GM23338 (cell line): ENCODE measurements at regions not wholly inside any gene's neighbourhood (a gene's known extent, or its start where the extent isn't known, plus 50 kb on each side); places are given as distances from the start of the nearest gene placed in this dataset.

Source experiments
- ATAC-seq: fragments of 200-7000 bp; cut with Tn5 transposase; 3 replicates; pipeline ENCODE4 v1.9.1; 2020
- DNase-seq: peaks from one replicate; pipeline ENCODE4 v3.0.0-alpha.2; 2015; ENCODE audit warnings: low spot score
- H2AFZ ChIP-seq: fragments of 200-600 bp; sonication (generic); 2 replicates; pipeline ENCODE4 v1.8.0; 2016; ENCODE audit warnings: antibody characterized with exemption, mild to moderate bottlenecking, moderate library complexity
- H3F3A ChIP-seq: fragments of 200-600 bp; sonication (generic); replicated peaks from 2 replicates; pipeline ENCODE4 v1.8.0; 2017; ENCODE audit warnings: antibody characterized with exemption, mixed run types, low read depth
- H3K27ac ChIP-seq: fragments of 200-600 bp; sonication (generic); 2 replicates; pipeline ENCODE4 v1.6.1; 2016; ENCODE audit warnings: low read depth
- H3K27me3 ChIP-seq: fragments of 200-600 bp; sonication (generic); 2 replicates; pipeline ENCODE4 v1.8.0; 2016; ENCODE audit warnings: mild to moderate bottlenecking, mixed run types, moderate library complexity; ENCODE audit not compliant: insufficient read depth
- H3K36me3 ChIP-seq: fragments of 200-600 bp; sonication (generic); 2 replicates; pipeline ENCODE4 v1.8.0; 2016; ENCODE audit warnings: mild to moderate bottlenecking; ENCODE audit not compliant: insufficient read depth
- H3K4me1 ChIP-seq: fragments of 200-600 bp; sonication (generic); 2 replicates; pipeline ENCODE4 v1.8.0; 2016; ENCODE audit warnings: mild to moderate bottlenecking, moderate library complexity; ENCODE audit not compliant: insufficient read depth
- H3K4me2 ChIP-seq: fragments of 200-600 bp; sonication (generic); 2 replicates; pipeline ENCODE4 v1.7.1; 2017; ENCODE audit warnings: mixed run types
- H3K4me3 ChIP-seq: fragments of 200-600 bp; sonication (generic); 2 replicates; pipeline ENCODE4 v1.6.1; 2016; ENCODE audit warnings: mixed run types
- H3K79me2 ChIP-seq: fragments of 200-600 bp; sonication (generic); replicated peaks from 2 replicates; pipeline ENCODE4 v1.8.0; 2017; ENCODE audit warnings: mild to moderate bottlenecking; ENCODE audit not compliant: insufficient read depth
- H3K9me2 ChIP-seq: fragments of 200-600 bp; sonication (generic); 2 replicates; pipeline ENCODE4 v1.8.0; 2017; ENCODE audit not compliant: insufficient read depth
- H4K20me1 ChIP-seq: fragments of 200-600 bp; sonication (generic); replicated peaks from 2 replicates; pipeline ENCODE4 v1.8.0; 2017; ENCODE audit warnings: mild to moderate bottlenecking; ENCODE audit not compliant: insufficient read depth
- H3K27ac Mint-ChIP-seq: 2 replicates; pipeline ENCODE4 v1.8.0; 2020; ENCODE audit warnings: inconsistent platforms, mild to moderate bottlenecking, moderate library complexity, mixed read lengths
- H3K27me3 Mint-ChIP-seq: 3 replicates; pipeline ENCODE4 v1.8.0; 2022; ENCODE audit warnings: low read depth, mild to moderate bottlenecking, moderate library complexity, mixed read lengths, inconsistent platforms; ENCODE audit not compliant: insufficient read depth, poor library complexity
- H3K36me3 Mint-ChIP-seq: 3 replicates; pipeline ENCODE4 v1.8.0; 2021; ENCODE audit warnings: low read depth, mild to moderate bottlenecking, inconsistent platforms, moderate library complexity, mixed read lengths
- H3K4me1 Mint-ChIP-seq: 3 replicates; pipeline ENCODE4 v1.8.0; 2020; ENCODE audit warnings: mild to moderate bottlenecking, inconsistent platforms, mixed read lengths
- H3K4me3 Mint-ChIP-seq: 3 replicates; pipeline ENCODE4 v1.8.0; 2021; ENCODE audit warnings: moderate library complexity, mild to moderate bottlenecking, inconsistent platforms, mixed read lengths
- H3K9me3 Mint-ChIP-seq: 3 replicates; pipeline ENCODE4 v1.8.0; 2020; ENCODE audit warnings: moderate library complexity, mild to moderate bottlenecking, inconsistent platforms, mixed read lengths
- EZH2 ChIP-seq: fragments of 200-600 bp; sonication (generic); IDR thresholded peaks from one replicate; pipeline ENCODE4 v1.8.0; 2017; ENCODE audit warnings: antibody characterized with exemption, mild to moderate bottlenecking, low read depth; ENCODE audit not compliant: unreplicated experiment
- EZH2phosphoT487 ChIP-seq: fragments of 200-600 bp; sonication (generic); IDR thresholded peaks from one replicate; pipeline ENCODE4 v1.8.1; 2018; ENCODE audit warnings: antibody characterized with exemption; ENCODE audit not compliant: unreplicated experiment
- JUNB ChIP-seq: IDR thresholded peaks from one replicate; pipeline ENCODE4 v1.6.1; 2016; ENCODE audit warnings: antibody characterized with exemption; ENCODE audit not compliant: unreplicated experiment
- NANOG ChIP-seq: IDR thresholded peaks from 2 replicates; pipeline ENCODE4 v1.6.1; 2016; ENCODE audit warnings: antibody characterized with exemption, borderline replicate concordance
- POLR2AphosphoS5 ChIP-seq: IDR thresholded peaks from 2 replicates; pipeline ENCODE4 v1.6.1; 2016; ENCODE audit warnings: antibody characterized with exemption, low read depth
- ZNF114 ChIP-seq: fragments of 250-450 bp; sonication (Bioruptor Pico); IDR thresholded peaks from 2 replicates; pipeline ENCODE4 v1.5.0; 2020; ENCODE audit warnings: mild to moderate bottlenecking, moderate library complexity
- ZNF331 ChIP-seq: fragments of 250-450 bp; sonication (Bioruptor Pico); IDR thresholded peaks from 2 replicates; pipeline ENCODE4 v1.5.0; 2020; ENCODE audit warnings: low read depth, mild to moderate bottlenecking, moderate library complexity
- TF ChIP-seq, protein P1 (sequence below): fragments of 250-450 bp; sonication (Bioruptor Pico); IDR thresholded peaks from 2 replicates; pipeline ENCODE4 v1.5.0; 2020; ENCODE audit warnings: mild to moderate bottlenecking, moderate library complexity
- TF ChIP-seq, protein P2 (sequence below): IDR thresholded peaks from one replicate; pipeline ENCODE4 v1.6.1; 2018; ENCODE audit warnings: antibody characterized with exemption; ENCODE audit not compliant: unreplicated experiment
- TF ChIP-seq, protein P3 (sequence below), 2 experiments: fragments of 200-600 bp in 1 of 2; sonication (generic) in 1 of 2; conservative IDR thresholded peaks; 2 replicates each; pipeline versions ENCODE4 v1.5.1 to v1.6.1; 2016 to 2017; ENCODE audit warnings: antibody characterized with exemption in 2 of 2, low read depth in 2 of 2, mild to moderate bottlenecking in 2 of 2, moderate library complexity in 1 of 2
- TF ChIP-seq, protein P4 (sequence below): IDR thresholded peaks from 2 replicates; pipeline ENCODE4 v1.6.1; 2016; ENCODE audit warnings: antibody characterized with exemption

DNA sequence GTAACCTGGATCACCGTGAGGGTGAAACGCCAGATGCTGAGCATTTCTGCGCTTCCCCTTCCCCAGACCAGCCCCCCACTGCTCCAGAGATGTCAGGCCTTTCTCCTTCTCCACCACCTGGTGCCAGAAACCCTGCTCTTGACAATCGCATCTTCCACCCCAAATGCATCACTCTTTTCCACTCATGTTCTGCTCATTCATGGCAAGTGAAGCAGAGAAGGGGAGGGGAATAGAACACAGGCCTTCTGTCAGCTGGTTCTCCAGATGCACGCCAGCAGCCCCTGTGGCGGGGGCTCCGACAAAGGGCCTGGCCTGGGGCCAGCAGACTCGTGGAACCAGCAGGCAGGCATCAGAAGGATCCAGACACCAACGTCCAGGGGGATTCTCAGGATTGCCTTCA is 68.5 kb upstream of the SVIL start (continued):
- TF ChIP-seq, protein P1, sequence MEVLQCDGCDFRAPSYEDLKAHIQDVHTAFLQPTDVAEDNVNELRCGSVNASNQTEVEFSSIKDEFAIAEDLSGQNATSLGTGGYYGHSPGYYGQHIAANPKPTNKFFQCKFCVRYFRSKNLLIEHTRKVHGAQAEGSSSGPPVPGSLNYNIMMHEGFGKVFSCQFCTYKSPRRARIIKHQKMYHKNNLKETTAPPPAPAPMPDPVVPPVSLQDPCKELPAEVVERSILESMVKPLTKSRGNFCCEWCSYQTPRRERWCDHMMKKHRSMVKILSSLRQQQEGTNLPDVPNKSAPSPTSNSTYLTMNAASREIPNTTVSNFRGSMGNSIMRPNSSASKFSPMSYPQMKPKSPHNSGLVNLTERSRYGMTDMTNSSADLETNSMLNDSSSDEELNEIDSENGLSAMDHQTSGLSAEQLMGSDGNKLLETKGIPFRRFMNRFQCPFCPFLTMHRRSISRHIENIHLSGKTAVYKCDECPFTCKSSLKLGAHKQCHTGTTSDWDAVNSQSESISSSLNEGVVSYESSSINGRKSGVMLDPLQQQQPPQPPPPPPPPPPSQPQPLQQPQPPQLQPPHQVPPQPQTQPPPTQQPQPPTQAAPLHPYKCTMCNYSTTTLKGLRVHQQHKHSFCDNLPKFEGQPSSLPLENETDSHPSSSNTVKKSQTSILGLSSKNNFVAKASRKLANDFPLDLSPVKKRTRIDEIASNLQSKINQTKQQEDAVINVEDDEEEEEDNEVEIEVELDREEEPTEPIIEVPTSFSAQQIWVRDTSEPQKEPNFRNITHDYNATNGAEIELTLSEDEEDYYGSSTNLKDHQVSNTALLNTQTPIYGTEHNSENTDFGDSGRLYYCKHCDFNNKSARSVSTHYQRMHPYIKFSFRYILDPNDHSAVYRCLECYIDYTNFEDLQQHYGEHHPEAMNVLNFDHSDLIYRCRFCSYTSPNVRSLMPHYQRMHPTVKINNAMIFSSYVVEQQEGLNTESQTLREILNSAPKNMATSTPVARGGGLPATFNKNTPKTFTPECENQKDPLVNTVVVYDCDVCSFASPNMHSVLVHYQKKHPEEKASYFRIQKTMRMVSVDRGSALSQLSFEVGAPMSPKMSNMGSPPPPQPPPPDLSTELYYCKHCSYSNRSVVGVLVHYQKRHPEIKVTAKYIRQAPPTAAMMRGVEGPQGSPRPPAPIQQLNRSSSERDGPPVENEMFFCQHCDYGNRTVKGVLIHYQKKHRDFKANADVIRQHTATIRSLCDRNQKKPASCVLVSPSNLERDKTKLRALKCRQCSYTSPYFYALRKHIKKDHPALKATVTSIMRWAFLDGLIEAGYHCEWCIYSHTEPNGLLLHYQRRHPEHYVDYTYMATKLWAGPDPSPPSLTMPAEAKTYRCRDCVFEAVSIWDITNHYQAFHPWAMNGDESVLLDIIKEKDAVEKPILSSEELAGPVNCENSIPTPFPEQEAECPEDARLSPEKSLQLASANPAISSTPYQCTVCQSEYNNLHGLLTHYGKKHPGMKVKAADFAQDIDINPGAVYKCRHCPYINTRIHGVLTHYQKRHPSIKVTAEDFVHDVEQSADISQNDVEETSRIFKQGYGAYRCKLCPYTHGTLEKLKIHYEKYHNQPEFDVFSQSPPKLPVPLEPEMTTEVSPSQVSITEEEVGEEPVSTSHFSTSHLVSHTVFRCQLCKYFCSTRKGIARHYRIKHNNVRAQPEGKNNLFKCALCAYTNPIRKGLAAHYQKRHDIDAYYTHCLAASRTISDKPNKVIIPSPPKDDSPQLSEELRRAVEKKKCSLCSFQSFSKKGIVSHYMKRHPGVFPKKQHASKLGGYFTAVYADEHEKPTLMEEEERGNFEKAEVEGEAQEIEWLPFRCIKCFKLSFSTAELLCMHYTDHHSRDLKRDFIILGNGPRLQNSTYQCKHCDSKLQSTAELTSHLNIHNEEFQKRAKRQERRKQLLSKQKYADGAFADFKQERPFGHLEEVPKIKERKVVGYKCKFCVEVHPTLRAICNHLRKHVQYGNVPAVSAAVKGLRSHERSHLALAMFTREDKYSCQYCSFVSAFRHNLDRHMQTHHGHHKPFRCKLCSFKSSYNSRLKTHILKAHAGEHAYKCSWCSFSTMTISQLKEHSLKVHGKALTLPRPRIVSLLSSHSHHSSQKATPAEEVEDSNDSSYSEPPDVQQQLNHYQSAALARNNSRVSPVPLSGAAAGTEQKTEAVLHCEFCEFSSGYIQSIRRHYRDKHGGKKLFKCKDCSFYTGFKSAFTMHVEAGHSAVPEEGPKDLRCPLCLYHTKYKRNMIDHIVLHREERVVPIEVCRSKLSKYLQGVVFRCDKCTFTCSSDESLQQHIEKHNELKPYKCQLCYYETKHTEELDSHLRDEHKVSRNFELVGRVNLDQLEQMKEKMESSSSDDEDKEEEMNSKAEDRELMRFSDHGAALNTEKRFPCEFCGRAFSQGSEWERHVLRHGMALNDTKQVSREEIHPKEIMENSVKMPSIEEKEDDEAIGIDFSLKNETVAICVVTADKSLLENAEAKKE: no peak
- TF ChIP-seq EZH2phosphoT487: no peak

DNA sequence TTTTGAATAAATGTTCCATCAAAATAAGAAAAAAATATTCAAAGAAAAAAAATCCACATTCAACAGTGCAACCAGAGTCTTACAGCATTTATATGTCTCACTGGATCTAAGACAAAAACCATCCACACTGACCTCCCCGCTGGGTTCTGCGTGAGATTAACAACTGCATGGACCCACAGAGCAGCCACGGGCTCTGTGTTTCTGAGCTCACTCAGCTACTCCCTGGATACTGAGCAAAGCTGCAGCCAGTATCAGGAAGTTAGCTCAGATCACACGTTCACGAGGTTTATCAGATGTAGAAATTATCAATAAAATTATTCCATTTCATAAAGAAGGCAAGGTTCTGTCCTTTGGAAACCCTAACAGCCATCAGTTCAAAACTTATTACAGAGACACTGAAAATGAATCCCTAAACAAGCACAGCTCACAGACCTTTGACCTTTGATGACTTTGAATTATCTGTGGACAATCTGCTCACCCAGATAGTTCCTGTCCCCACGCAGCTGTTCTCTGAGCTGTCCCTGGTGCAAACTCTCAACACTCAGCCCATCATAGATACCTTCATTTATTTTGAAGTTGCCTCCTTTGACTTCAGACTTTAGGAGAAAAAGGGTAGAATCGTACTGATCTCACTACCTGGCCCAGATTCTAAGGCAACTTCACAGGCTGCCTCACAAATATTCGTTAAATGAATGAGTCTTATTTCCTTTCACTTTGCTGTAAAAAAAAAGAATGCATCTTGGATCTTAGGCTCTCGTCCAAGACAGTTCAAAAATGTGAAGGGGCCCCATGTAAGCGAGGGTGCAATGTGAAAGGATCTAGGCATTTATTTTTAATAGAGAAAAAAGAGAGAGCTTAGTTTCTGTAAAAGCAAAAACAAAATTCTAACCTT is 67.7 kb upstream of the SVIL start:
- Histone ChIP-seq H3K79me2 (no peaks in the 10 kb centered on the region), H3K27ac (no peak overlapping the region), H2AFZ (no peak overlapping the region), H3K4me1 (no peaks in the 10 kb centered on the region), H3K4me2 (no peak overlapping the region), H3K9me2 (no peaks in the 10 kb centered on the region), H3K36me3 (no peaks in the 10 kb centered on the region), H3K27me3 (no peaks in the 10 kb centered on the region), H4K20me1 (no peaks in the 10 kb centered on the region), H3F3A (no peaks in the 10 kb centered on the region), H3K4me3 (no peak overlapping the region)
- Mint-ChIP-seq H3K9me3 (peaks cover 6% of the 10 kb centered on the region), H3K4me1 (peaks cover 10% of the 10 kb centered on the region; the same call in 2 of the 3 replicates), H3K4me3 (no peak overlapping the region), H3K27me3 (peaks cover 4% of the 10 kb centered on the region), H3K27ac (no peak overlapping the region), H3K36me3 (peaks cover 12% of the 10 kb centered on the region; the same call in 2 of the 3 replicates)
- ATAC-seq (no peak), DNase-seq (no peak)
- TF ChIP-seq ZNF114 (CRISPR knock-in tag) (no peak), ZNF331 (no peak), EZH2phosphoT487 (no peak), POLR2AphosphoS5 (no peak), NANOG (no peak), JUNB (no peak), EZH2 (no peak)
- TF ChIP-seq, protein P2, sequence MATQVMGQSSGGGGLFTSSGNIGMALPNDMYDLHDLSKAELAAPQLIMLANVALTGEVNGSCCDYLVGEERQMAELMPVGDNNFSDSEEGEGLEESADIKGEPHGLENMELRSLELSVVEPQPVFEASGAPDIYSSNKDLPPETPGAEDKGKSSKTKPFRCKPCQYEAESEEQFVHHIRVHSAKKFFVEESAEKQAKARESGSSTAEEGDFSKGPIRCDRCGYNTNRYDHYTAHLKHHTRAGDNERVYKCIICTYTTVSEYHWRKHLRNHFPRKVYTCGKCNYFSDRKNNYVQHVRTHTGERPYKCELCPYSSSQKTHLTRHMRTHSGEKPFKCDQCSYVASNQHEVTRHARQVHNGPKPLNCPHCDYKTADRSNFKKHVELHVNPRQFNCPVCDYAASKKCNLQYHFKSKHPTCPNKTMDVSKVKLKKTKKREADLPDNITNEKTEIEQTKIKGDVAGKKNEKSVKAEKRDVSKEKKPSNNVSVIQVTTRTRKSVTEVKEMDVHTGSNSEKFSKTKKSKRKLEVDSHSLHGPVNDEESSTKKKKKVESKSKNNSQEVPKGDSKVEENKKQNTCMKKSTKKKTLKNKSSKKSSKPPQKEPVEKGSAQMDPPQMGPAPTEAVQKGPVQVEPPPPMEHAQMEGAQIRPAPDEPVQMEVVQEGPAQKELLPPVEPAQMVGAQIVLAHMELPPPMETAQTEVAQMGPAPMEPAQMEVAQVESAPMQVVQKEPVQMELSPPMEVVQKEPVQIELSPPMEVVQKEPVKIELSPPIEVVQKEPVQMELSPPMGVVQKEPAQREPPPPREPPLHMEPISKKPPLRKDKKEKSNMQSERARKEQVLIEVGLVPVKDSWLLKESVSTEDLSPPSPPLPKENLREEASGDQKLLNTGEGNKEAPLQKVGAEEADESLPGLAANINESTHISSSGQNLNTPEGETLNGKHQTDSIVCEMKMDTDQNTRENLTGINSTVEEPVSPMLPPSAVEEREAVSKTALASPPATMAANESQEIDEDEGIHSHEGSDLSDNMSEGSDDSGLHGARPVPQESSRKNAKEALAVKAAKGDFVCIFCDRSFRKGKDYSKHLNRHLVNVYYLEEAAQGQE: no peak
- TF ChIP-seq, protein P3, sequence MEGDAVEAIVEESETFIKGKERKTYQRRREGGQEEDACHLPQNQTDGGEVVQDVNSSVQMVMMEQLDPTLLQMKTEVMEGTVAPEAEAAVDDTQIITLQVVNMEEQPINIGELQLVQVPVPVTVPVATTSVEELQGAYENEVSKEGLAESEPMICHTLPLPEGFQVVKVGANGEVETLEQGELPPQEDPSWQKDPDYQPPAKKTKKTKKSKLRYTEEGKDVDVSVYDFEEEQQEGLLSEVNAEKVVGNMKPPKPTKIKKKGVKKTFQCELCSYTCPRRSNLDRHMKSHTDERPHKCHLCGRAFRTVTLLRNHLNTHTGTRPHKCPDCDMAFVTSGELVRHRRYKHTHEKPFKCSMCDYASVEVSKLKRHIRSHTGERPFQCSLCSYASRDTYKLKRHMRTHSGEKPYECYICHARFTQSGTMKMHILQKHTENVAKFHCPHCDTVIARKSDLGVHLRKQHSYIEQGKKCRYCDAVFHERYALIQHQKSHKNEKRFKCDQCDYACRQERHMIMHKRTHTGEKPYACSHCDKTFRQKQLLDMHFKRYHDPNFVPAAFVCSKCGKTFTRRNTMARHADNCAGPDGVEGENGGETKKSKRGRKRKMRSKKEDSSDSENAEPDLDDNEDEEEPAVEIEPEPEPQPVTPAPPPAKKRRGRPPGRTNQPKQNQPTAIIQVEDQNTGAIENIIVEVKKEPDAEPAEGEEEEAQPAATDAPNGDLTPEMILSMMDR (conservative IDR thresholded peaks at IDR 0.05; ENCODE audit: low read depth in 2 of 2): no peak
- TF ChIP-seq, protein P4, sequence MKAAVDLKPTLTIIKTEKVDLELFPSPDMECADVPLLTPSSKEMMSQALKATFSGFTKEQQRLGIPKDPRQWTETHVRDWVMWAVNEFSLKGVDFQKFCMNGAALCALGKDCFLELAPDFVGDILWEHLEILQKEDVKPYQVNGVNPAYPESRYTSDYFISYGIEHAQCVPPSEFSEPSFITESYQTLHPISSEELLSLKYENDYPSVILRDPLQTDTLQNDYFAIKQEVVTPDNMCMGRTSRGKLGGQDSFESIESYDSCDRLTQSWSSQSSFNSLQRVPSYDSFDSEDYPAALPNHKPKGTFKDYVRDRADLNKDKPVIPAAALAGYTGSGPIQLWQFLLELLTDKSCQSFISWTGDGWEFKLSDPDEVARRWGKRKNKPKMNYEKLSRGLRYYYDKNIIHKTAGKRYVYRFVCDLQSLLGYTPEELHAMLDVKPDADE: no peak
